CD14-positive monocyte (primary cell): ENCODE measurements at regions not wholly inside any gene's neighbourhood (a gene's known extent, or its start where the extent isn't known, plus 50 kb on each side); places are given as distances from the start of the nearest gene placed in this dataset.

Experiments used
- DNase-seq, 3 donors: peaks; one replicate each; pipeline ENCODE4 v3.0.0-alpha.2; 2011 to 2022
- H2AFZ ChIP-seq: 2 replicates; pipeline ENCODE4 v1.6.0; 2012; ENCODE audit warnings: mild to moderate bottlenecking, low read depth, low read length, inconsistent platforms; ENCODE audit not compliant: insufficient read depth, poor library complexity, severe bottlenecking
- H3K27ac ChIP-seq, 2 donors: 1 replicate in 1 of 2; 2 replicates in 1 of 2; pipeline ENCODE4 v1.5.1; 2012 to 2013; ENCODE audit warnings: low read length in 2 of 2, control low read depth in 1 of 2, inconsistent platforms in 1 of 2, low read depth in 1 of 2, mild to moderate bottlenecking in 1 of 2
- H3K27me3 ChIP-seq, 2 donors: one replicate each; pipeline versions ENCODE4 v1.6.0 to v1.6.1; 2011 to 2013; ENCODE audit warnings: low read length in 2 of 2; ENCODE audit not compliant: control insufficient read depth in 2 of 2, insufficient read depth in 2 of 2
- H3K36me3 ChIP-seq, 2 donors: replicated peaks in 1 of 2; 1 replicate in 1 of 2; 2 replicates in 1 of 2; pipeline versions ENCODE4 v1.5.1 to v1.6.1; 2012 to 2013; ENCODE audit warnings: low read length in 2 of 2, control low read depth in 1 of 2, inconsistent platforms in 1 of 2, mild to moderate bottlenecking in 1 of 2; ENCODE audit not compliant: insufficient read depth in 2 of 2, control insufficient read depth in 1 of 2
- H3K4me1 ChIP-seq, 2 donors: 1 replicate in 1 of 2; 2 replicates in 1 of 2; pipeline versions ENCODE4 v1.5.1 to v1.6.1; 2012 to 2013; ENCODE audit warnings: low read length in 2 of 2, control low read depth in 1 of 2, inconsistent platforms in 1 of 2, mild to moderate bottlenecking in 1 of 2, moderate library complexity in 1 of 2; ENCODE audit not compliant: insufficient read depth in 2 of 2, control insufficient read depth in 1 of 2
- H3K4me2 ChIP-seq: replicated peaks from 2 replicates; pipeline ENCODE3; 2012; ENCODE audit warnings: low read length, moderate library complexity, mild to moderate bottlenecking; ENCODE audit not compliant: poor library complexity, severe bottlenecking; ENCODE audit errors: extremely low read depth
- H3K4me3 ChIP-seq, 3 experiments: fragments of 200-600 bp in 1 of 3; sonication (generic) in 1 of 3; replicated peaks in 1 of 3; 1 replicate in 2 of 3; 2 replicates in 1 of 3; pipeline ENCODE4 v1.5.1; 2011 to 2013; ENCODE audit warnings: low read length in 3 of 3, mild to moderate bottlenecking in 3 of 3, control low read depth in 2 of 3, low read depth in 2 of 3, inconsistent platforms in 1 of 3, moderate library complexity in 1 of 3
- H3K79me2 ChIP-seq: 2 replicates; pipeline ENCODE4 v1.6.0; 2012; ENCODE audit warnings: mild to moderate bottlenecking, control low read depth, inconsistent platforms, low read length, moderate library complexity; ENCODE audit not compliant: insufficient read depth
- H3K9ac ChIP-seq: 2 replicates; pipeline ENCODE4 v1.6.0; 2017; ENCODE audit warnings: low read length, mild to moderate bottlenecking; ENCODE audit not compliant: insufficient read depth, poor library complexity, severe bottlenecking
- H3K9me3 ChIP-seq, 2 donors: replicated peaks in 1 of 2; 1 replicate in 1 of 2; 2 replicates in 1 of 2; pipeline versions ENCODE4 v1.5.1 to v1.6.1; 2012 to 2013; ENCODE audit warnings: low read length in 2 of 2, control low read depth in 1 of 2; ENCODE audit not compliant: control insufficient read depth in 1 of 2, insufficient read depth in 1 of 2
- H4K20me1 ChIP-seq: 2 replicates; pipeline ENCODE4 v1.6.0; 2012; ENCODE audit warnings: mild to moderate bottlenecking, low read length, control low read depth, moderate library complexity; ENCODE audit not compliant: insufficient read depth
- H3K27ac Mint-ChIP-seq, 7 donors: one replicate each; pipeline ENCODE4 v1.8.0; 2020; ENCODE audit warnings: mild to moderate bottlenecking in 7 of 7, mixed read lengths in 7 of 7, moderate library complexity in 6 of 7, inconsistent platforms in 2 of 7
- H3K27me3 Mint-ChIP-seq, 3 donors: one replicate each; pipeline ENCODE4 v1.8.0; 2021 to 2022; ENCODE audit warnings: low read depth in 3 of 3, mild to moderate bottlenecking in 3 of 3, mixed read lengths in 3 of 3, moderate library complexity in 3 of 3, inconsistent platforms in 1 of 3
- H3K36me3 Mint-ChIP-seq, 2 donors: one replicate each; pipeline ENCODE4 v1.8.0; 2020; ENCODE audit warnings: mixed read lengths in 2 of 2, inconsistent platforms in 1 of 2, mild to moderate bottlenecking in 1 of 2
- H3K4me1 Mint-ChIP-seq: one replicate; pipeline ENCODE4 v1.8.0; 2020; ENCODE audit warnings: mild to moderate bottlenecking, mixed read lengths
- H3K4me3 Mint-ChIP-seq, 2 donors: one replicate each; pipeline ENCODE4 v1.8.0; 2020; ENCODE audit warnings: mild to moderate bottlenecking in 2 of 2, mixed read lengths in 2 of 2, moderate library complexity in 1 of 2
- H3K9me3 Mint-ChIP-seq, 7 donors: one replicate each; pipeline ENCODE4 v1.8.0; 2020 to 2022; ENCODE audit warnings: mixed read lengths in 7 of 7, mild to moderate bottlenecking in 6 of 7, moderate library complexity in 6 of 7, inconsistent platforms in 2 of 7
- CTCF ChIP-seq: fragments of 200-600 bp; IDR thresholded peaks from one replicate; pipeline ENCODE4 v1.8.0; 2022; ENCODE audit warnings: antibody characterized with exemption, mild to moderate bottlenecking
- WGBS: methylation state at CpG from one replicate; pipeline ENCODE4 v1.1.5; 2013; ENCODE audit warnings: missing lambda C conversion rate; ENCODE audit not compliant: insufficient coverage; 5-methylcytosine and 5-hydroxymethylcytosine counted together
- intact Hi-C, 2 donors: fragments of 100-400 bp; cut with micrococcal nuclease; formaldehyde crosslinking; loops; one replicate each; pipeline versions ENCODE4 v1.15.0 to v1.15.1; 2023

GRCh38 chr13:68350554-68350953 is 1120.4 kb upstream of the PCDH9 start:
- no peak overlapping the region for H3K4me2 ChIP-seq
- H3K27me3 Mint-ChIP-seq: no peaks in the 10 kb centered on the region
- no peak overlapping the region for H3K27ac ChIP-seq
- H3K4me1 ChIP-seq: no peaks in the 10 kb centered on the region
- DNase-seq: no peak
- H3K9me3 Mint-ChIP-seq: peaks cover 0 to 7% (median 2%) of the 10 kb centered on the region in 7 donors
- no peak overlapping the region for H2AFZ ChIP-seq
- H3K27me3 ChIP-seq: no peaks in the 10 kb centered on the region
- no peak for TF ChIP-seq CTCF
- H3K27ac Mint-ChIP-seq: no peak overlapping the region
- H3K9ac ChIP-seq: no peak overlapping the region
- no peaks in the 10 kb centered on the region for H3K9me3 ChIP-seq
- no peaks in the 10 kb centered on the region for H4K20me1 ChIP-seq
- no peaks in the 10 kb centered on the region for H3K79me2 ChIP-seq
- no peak overlapping the region for H3K4me3 Mint-ChIP-seq
- H3K36me3 ChIP-seq: no peaks in the 10 kb centered on the region
- no peak overlapping the region for H3K4me3 ChIP-seq
- intact Hi-C loops: no loop called here
- WGBS: no CpG with 5 or more reads among the region's 2 CpGs
- no peaks in the 10 kb centered on the region for H3K4me1 Mint-ChIP-seq
- H3K36me3 Mint-ChIP-seq: no peaks in the 10 kb centered on the region

- intact Hi-C loops: no loop called here
- no peak for DNase-seq
- Mint-ChIP-seq H3K27me3 (no peaks in the 10 kb centered on the region), H3K36me3 (no peaks in the 10 kb centered on the region), H3K4me1 (no peaks in the 10 kb centered on the region), H3K9me3 (peaks cover 0 to 12% (median 7%) of the 10 kb centered on the region in 7 donors), H3K27ac (no peak overlapping the region), H3K4me3 (no peak overlapping the region)
- no peaks in the 10 kb centered on the region for H3K79me2 ChIP-seq
- H3K36me3 ChIP-seq: no peaks in the 10 kb centered on the region
- no peaks in the 10 kb centered on the region for H3K27me3 ChIP-seq
- H3K9me3 ChIP-seq: peaks cover 7 to 10% of the 10 kb centered on the region in 2 donors
- no peak overlapping the region for H3K27ac ChIP-seq
- H3K9ac ChIP-seq: no peak overlapping the region
- WGBS: no CpG with 5 or more reads among the region's 3 CpGs
- H3K4me1 ChIP-seq: no peaks in the 10 kb centered on the region
- no peak overlapping the region for H3K4me2 ChIP-seq
- no peaks in the 10 kb centered on the region for H4K20me1 ChIP-seq
- no peak overlapping the region for H2AFZ ChIP-seq
- no peak overlapping the region for H3K4me3 ChIP-seq
- TF ChIP-seq CTCF: no peak
Measured at GRCh38 chr13:68347220-68347619, 1117.1 kb upstream of the PCDH9 start.
